GM18907 (cell line): ENCODE measurements at regions not wholly inside any gene's neighbourhood (a gene's known extent, or its start where the extent isn't known, plus 50 kb on each side); places are given as distances from the start of the nearest gene placed in this dataset.
A peak's percentile ranks its signal among the peaks of the same experiment; 100 is the strongest.
"Not testable (repeated sequence)": the region's sequence is repeated elsewhere in the genome, so short reads cannot be mapped to it uniquely, and the experiment has no call there.

Experiments used
- ATAC-seq: cut with Tn5 transposase; IDR thresholded peaks from one replicate; pipeline ENCODE4 v1.9.1; 2021; ENCODE audit warnings: mild to moderate bottlenecking, moderate library complexity; ENCODE audit not compliant: unreplicated experiment

DNA sequence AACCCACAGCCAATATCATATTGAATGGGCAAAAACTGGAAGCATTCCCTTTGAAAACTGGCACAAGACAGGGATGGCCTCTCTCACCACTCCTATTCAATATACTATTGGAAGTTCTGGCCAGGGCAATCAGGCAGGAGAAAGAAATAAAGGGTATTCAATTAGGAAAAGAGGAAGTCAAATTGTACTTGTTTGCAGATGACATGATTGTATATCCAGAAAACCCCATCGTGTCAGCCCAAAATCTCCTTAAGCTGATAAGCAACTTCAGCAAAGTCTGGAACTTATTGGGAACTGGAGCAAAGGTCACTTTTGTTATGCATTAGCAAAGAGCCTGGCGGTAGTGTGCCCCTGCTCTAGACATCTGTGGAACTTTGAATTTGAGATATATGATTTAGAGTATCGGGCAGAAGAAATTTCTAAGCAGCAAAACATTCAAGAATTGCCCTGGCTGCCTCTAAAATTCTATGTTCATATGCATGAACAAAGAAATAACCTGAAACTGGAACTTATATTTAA is 53.4 kb upstream of the PSMA1 start:
- not testable (repeated sequence) for ATAC-seq

DNA sequence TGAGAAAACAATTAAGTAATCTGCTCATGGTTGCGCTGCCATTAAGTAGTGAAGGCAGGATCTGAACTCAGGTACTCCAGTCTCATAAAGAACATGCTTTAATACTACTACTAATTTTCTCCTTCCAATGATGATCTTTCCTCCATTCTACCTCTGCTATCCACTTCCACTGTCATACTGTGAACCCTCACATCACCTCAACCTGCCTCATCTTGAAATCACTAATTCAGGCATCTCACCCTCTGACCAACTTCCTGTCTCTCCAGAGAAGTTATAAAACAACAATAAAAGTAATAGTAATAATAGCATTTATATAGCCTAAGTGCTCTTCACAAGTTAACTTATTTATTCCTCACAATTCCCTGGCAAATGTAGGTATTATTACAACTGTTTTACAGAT is 57.1 kb upstream of the PSMA1 start:
- ATAC-seq: no peak

DNA sequence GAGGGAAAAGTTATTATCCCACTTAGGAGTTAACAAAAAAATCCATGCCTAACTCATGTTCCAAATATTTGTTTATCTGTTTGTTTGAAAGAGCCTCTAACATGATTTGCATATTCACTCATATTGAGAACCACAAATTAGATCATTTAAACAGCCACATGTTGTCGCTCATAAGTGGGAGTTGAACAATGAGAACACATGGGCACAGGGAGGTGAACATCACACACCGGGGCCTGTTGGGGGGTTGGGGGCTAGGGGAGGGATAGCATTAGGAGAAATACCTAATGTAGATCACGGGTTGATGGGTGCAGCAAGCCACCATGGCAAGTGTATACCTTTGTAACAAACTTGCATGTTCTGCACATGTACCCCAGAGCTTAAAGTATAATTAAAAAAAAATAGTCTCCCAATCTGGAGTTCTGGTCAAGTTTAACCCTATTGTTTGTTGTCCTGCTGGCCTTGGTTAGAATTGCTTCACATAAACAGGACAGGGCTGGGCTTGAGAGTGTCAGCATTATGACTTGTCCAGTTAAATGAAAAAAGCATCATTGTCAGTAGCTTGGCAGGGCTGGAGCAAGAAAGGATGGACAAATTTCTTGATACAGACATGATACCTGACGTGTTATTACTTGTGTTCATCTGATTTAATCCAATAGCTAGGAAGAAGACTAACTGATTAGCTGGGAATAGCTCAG is 57.8 kb upstream of the PSMA1 start:
- peak; percentile 25 for ATAC-seq

DNA sequence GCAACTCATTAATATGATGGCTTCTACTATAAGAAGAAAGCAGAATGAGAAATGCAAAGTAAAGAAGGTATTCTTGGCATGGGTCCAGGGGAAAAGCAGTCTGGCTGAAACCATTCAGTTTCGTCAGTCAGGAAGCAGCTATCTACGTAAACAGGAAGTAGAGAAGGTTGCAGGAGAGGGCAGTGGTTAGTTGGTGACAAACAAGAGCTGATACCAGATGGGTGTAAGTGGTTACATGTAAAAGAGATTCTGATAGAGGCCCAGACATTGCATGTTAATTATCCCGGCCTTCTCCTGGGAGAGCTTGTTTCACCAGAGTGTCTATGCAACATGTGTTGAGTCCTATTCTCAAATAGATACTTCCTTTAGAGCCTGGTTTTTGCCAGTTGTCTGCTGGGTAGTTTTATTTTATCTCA is 58.4 kb upstream of the PSMA1 start:
- ATAC-seq: peak; percentile 99

DNA sequence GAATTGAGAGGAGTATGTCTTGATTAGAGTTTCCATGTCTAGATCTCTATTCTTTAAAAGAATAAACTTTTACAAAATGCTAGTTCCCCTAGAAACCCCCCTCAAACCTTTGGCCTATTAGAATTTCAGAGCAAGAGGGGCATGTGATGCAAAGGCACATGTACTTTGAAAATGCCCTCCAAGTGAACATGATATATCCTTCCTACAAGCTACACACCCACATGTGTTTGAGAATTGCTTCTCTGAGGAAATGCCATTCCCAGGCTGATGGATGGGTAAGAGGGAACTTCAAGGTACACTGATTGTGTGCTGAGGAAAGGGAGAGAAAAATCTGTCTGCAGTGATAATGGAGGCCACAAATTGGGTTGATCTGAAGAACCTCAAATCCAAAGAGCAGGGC is 59.5 kb upstream of the PSMA1 start:
- no peak for ATAC-seq

DNA sequence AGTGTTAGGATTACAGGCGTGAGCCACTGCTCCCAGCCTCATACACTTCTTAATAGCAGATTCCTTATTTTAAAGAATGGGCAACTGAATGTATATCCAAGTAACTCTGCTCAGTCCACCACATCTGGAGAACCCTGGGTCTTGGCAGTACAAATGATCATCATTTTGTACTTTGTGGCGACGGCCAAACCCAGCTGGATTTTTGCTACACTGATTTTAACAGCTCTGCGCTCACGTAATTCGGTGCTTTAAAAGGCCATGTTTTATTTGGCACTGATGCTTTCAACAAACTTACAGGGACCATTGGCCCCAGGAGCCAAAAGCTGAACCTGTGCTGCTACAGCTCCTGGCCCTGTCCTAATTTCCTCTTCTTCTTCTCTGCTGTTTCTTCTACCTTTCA is 60.8 kb upstream of the PDE3B start:
- ATAC-seq: no peak

DNA sequence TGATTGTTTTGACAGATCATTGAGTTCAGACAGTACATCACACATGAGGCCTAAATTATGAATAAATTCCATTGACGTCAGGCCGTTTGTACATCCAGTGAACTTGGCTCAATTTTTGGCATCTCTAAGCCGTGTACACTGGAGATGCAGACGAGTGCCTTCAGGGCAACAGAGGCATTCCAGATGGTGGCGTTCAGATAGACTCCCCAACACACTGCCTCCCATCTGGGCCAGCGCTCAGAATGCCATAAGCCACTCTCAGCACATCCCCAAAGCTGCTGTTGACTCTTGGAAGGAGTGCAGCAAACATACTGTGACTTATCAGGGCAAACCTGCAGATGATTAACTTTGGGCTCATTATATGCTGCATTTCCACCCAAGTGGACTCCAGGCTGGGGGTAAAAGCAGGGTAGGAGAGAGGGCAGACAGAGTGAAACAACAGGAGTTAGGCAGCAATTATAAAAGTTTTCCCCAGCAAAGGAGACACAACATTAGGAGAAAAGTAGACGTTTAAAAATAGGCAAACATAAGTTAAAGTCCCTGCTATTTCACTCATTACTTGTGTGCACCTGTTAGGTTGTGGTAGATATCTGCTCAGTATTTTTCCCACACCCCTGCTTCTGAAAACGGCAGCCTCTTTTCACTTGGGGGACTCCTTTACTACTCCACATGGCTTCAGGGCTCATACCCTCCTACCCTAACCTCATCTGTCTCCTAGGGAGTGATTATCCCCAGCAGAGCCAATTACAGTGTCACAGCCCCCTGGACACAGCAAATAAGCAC is 60.2 kb upstream of the PDE3B start:
- no peak for ATAC-seq

DNA sequence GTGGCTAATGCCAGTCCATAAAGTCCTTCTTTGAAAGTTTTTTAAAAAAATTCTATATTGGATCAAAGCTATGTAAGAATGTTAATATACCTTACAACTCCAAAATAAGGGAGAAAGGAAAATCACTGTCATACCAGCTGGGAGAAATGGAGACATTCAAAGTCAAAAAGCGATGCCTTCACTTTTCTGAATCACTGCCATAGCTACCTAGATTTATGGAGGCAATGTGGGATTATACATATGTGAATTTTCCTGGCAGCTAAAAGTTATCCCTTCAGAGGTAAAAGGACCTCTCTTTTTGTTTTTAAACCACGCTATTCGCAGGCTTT is 59.6 kb upstream of the PDE3B start:
- ATAC-seq: no peak

DNA sequence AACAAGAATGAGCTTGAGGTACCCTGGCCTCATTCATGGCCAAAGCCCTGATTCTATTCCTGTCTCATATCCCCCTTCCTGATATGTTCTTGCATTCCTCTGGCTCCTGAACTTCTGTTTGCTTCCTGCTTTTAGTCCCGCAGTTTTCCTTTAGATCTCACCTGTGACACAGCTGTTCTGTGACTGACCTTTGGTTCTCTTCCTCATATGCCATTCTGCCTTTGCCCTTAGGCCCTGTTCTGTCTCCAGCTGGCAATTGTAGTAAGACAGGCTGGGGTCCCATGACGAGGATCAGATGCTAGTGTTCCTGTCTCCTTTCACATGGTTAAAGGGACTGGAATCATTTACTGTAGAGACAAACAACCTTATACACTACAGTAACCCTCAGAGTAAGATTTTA is 59.0 kb upstream of the PDE3B start:
- no peak for ATAC-seq

DNA sequence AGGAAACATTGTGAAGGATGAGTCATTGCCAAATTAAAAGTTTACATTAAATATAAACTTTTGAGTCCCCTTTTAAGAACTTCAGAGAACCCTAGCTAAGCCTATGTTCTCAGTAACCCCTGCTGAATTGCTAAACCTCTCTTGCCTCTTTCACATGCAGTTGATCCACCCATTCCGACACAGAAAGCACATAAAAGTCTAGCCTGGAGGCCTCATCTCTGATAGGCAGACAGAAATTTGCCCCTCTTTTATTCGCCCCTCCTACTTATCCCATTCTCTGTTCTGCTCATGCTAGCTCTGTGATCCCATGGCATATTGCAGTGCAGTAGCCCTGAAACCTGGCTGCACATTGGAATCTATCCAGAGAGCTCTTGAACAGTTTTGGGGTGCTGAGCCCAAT is 58.2 kb upstream of the PDE3B start:
- no peak for ATAC-seq

DNA sequence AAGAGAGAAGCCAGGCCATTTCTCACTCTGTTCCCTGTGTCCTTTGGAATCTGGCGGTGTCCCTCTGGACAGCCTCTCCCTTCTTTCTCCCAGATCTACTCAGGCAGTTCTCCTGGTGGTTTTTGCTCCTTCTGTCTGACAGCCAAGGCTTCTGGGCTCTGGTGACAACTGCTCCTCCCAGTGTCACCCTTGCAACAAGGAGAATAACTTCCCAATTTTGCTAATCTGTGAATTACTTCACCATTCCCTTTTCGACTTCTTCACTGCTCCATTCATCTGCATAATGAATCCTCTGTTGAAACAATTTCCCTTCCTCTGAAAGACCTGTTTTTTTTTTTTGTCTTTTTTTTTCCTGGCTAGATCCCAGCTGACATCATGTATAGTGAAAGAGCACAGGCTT is 56.3 kb upstream of the PDE3B start:
- ATAC-seq: no peak

DNA sequence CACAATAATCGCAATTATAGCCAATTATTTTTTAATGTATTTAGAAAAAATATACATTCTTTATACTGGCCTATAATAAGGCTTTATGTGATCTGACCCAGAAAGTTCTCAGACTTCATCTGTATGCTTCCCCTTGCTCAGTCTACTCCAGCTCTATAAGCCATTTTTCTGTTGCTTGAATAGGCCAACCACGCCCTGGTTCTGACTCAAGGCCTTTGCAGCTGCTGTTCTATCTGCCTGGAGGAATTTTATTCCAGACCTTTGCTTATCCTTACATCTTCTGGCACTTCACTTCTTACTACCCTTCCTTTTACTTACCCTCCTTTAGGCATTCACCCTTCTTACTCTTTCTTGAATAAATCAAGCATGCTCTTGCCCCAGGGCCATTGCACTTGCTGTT is 54.9 kb upstream of the PDE3B start:
- no peak for ATAC-seq

DNA sequence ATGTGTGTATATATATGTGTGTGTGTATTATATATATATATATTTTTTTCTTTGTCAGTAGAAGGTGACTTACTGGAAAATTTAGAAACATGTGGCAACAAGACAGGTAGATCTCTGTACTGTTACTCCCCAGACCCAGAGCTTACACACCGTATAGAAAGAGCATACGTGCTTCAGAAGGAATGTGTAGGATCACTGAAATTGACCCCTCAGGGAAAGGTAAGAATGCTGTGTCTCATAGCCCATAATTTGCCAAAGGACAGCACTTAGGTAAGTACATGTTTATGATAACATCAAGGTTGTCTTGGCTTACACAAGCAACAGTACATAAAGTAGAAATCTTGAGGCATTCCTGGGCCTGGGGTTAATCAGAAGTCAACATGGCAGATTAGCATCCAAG is 54.2 kb upstream of the PDE3B start:
- ATAC-seq: no peak

DNA sequence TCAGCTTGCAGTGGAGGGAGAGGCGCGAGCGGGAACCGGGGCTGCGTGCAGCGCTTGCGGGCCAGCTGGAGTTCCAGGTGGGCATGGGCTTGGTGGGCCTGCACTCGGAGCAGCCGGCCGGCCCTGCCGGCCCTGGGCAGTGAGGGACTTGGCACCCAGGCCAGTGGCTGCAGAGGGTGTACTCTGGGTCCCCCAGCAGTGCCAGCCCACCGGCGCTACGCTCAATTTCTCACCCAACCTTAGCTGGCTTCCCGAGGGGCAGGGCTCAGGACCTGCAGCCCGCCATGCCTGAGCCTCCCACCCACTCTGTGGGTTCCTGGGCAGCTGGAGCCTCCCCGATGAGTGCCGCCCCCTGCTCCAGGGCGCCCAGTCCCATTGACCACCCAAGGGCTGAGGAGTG is 52.6 kb upstream of the PDE3B start:
- not testable (repeated sequence) for ATAC-seq

DNA sequence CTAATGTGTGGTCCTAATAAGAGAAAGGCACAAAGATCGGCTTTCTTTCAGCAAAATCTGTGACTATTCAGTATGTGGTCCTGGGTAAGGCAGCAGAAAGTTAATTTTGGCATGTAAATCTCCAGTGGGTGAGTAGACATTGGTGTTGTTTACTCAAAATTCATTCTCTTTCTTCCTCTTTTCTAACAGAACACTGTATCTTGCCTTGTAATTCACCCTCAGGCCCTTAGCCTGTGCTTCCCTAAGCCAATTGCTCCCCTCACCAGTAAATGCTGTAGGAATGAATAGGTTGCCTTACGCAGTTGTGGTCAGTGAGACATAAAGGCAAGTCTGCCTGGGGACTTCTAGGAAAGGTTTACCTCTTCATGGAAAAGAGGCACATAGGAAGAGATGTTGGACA is 49.9 kb upstream of the PDE3B start:
- no peak for ATAC-seq
